ENCODE measurements at regions not wholly inside any gene's neighbourhood (a gene's known extent, or its start where the extent isn't known, plus 50 kb on each side); places are given as distances from the start of the nearest gene placed in this dataset.

GRCh38 chr6:44603044-44603686 is 215.7 kb downstream of the CDC5L start:
- no peak overlapping the region for H3K4me3 Mint-ChIP-seq
- no peaks in the 10 kb centered on the region for H3K9me3 Mint-ChIP-seq
- DNase-seq (ENCODE audit: low spot score in 2 of 2) (no peak), ATAC-seq (replicated peaks; ENCODE audit: extremely low read depth, poor library complexity, severe bottlenecking) (no peak)
- H3K27ac Mint-ChIP-seq (ENCODE audit: low read depth) = no peak overlapping the region
- H3K27me3 Mint-ChIP-seq = no peaks in the 10 kb centered on the region
- peaks cover 2% of the 10 kb centered on the region for H3K36me3 Mint-ChIP-seq (ENCODE audit: insufficient read depth)
- peaks cover 7% of the 10 kb centered on the region for H3K4me1 Mint-ChIP-seq

GRCh38 chr6:44606504-44606903 is 219.0 kb downstream of the CDC5L start:
- H3K27ac Mint-ChIP-seq (ENCODE audit: low read depth) = no peak overlapping the region
- no peaks in the 10 kb centered on the region for H3K4me1 Mint-ChIP-seq
- ATAC-seq (replicated peaks; ENCODE audit: extremely low read depth, poor library complexity, severe bottlenecking) (no peak), DNase-seq (ENCODE audit: low spot score in 2 of 2) (no peak)
- no peaks in the 10 kb centered on the region for H3K27me3 Mint-ChIP-seq
- H3K4me3 Mint-ChIP-seq = no peak overlapping the region
- H3K9me3 Mint-ChIP-seq = no peaks in the 10 kb centered on the region
- no peaks in the 10 kb centered on the region for H3K36me3 Mint-ChIP-seq (ENCODE audit: insufficient read depth)

GRCh38 chr6:44606976-44607375 is 219.5 kb downstream of the CDC5L start:
- no peaks in the 10 kb centered on the region for H3K9me3 Mint-ChIP-seq
- H3K27ac Mint-ChIP-seq (ENCODE audit: low read depth) = no peak overlapping the region
- H3K27me3 Mint-ChIP-seq = no peaks in the 10 kb centered on the region
- DNase-seq (ENCODE audit: low spot score in 2 of 2) (no peak), ATAC-seq (replicated peaks; ENCODE audit: extremely low read depth, poor library complexity, severe bottlenecking) (no peak)
- H3K36me3 Mint-ChIP-seq (ENCODE audit: insufficient read depth) = no peaks in the 10 kb centered on the region
- H3K4me1 Mint-ChIP-seq = no peaks in the 10 kb centered on the region
- no peak overlapping the region for H3K4me3 Mint-ChIP-seq

GRCh38 chr6:44608175-44608574 is 220.7 kb downstream of the CDC5L start:
- ATAC-seq (replicated peaks; ENCODE audit: extremely low read depth, poor library complexity, severe bottlenecking) = no peak
- no peaks in the 10 kb centered on the region for H3K27me3 Mint-ChIP-seq
- DNase-seq (ENCODE audit: low spot score in 2 of 2) = no peak
- H3K4me3 Mint-ChIP-seq = no peak overlapping the region
- no peaks in the 10 kb centered on the region for H3K36me3 Mint-ChIP-seq (ENCODE audit: insufficient read depth)
- H3K27ac Mint-ChIP-seq (ENCODE audit: low read depth) = no peak overlapping the region
- no peaks in the 10 kb centered on the region for H3K9me3 Mint-ChIP-seq
- H3K4me1 Mint-ChIP-seq = no peaks in the 10 kb centered on the region

GRCh38 chr6:44609051-44609612 is 221.6 kb downstream of the CDC5L start:
- no peak for ATAC-seq (replicated peaks; ENCODE audit: extremely low read depth, poor library complexity, severe bottlenecking)
- Mint-ChIP-seq H3K27ac (ENCODE audit: low read depth) (no peak overlapping the region), H3K9me3 (no peaks in the 10 kb centered on the region), H3K27me3 (no peaks in the 10 kb centered on the region), H3K4me3 (no peak overlapping the region), H3K4me1 (no peaks in the 10 kb centered on the region), H3K36me3 (ENCODE audit: insufficient read depth) (no peaks in the 10 kb centered on the region)
- no peak for DNase-seq (ENCODE audit: low spot score in 2 of 2)

- H3K4me1 Mint-ChIP-seq = no peaks in the 10 kb centered on the region
- ATAC-seq (replicated peaks; ENCODE audit: extremely low read depth, poor library complexity, severe bottlenecking) (no peak), DNase-seq (ENCODE audit: low spot score in 2 of 2) (no peak)
- H3K27me3 Mint-ChIP-seq = no peaks in the 10 kb centered on the region
- no peaks in the 10 kb centered on the region for H3K9me3 Mint-ChIP-seq
- no peaks in the 10 kb centered on the region for H3K36me3 Mint-ChIP-seq (ENCODE audit: insufficient read depth)
- no peak overlapping the region for H3K27ac Mint-ChIP-seq (ENCODE audit: low read depth)
- no peak overlapping the region for H3K4me3 Mint-ChIP-seq
Measured at GRCh38 chr6:44614396-44614795, 226.9 kb downstream of the CDC5L start.

GRCh38 chr6:44615621-44616020 is 228.1 kb downstream of the CDC5L start:
- H3K4me1 Mint-ChIP-seq = no peaks in the 10 kb centered on the region
- no peak overlapping the region for H3K27ac Mint-ChIP-seq (ENCODE audit: low read depth)

GRCh38 chr6:44617416-44617815 is 229.9 kb downstream of the CDC5L start:
- Mint-ChIP-seq H3K4me1 (no peaks in the 10 kb centered on the region), H3K4me3 (no peak overlapping the region), H3K27ac (ENCODE audit: low read depth) (no peak overlapping the region), H3K9me3 (no peaks in the 10 kb centered on the region), H3K36me3 (ENCODE audit: insufficient read depth) (no peaks in the 10 kb centered on the region), H3K27me3 (no peaks in the 10 kb centered on the region)
- ATAC-seq (replicated peaks; ENCODE audit: extremely low read depth, poor library complexity, severe bottlenecking) (no peak), DNase-seq (ENCODE audit: low spot score in 2 of 2) (no peak)

More at GRCh38 chr6:44615621-44616020, 228.1 kb downstream of the CDC5L start:
- Mint-ChIP-seq H3K36me3 (ENCODE audit: insufficient read depth) (no peaks in the 10 kb centered on the region), H3K4me3 (no peak overlapping the region), H3K9me3 (no peaks in the 10 kb centered on the region), H3K27me3 (no peaks in the 10 kb centered on the region)
- no peak for DNase-seq (ENCODE audit: low spot score in 2 of 2)
- no peak for ATAC-seq (replicated peaks; ENCODE audit: extremely low read depth, poor library complexity, severe bottlenecking)

GRCh38 chr6:44618371-44618770 is 230.9 kb downstream of the CDC5L start:
- no peak for DNase-seq (ENCODE audit: low spot score in 2 of 2)
- Mint-ChIP-seq H3K4me3 (no peak overlapping the region), H3K9me3 (no peaks in the 10 kb centered on the region), H3K4me1 (no peaks in the 10 kb centered on the region), H3K36me3 (ENCODE audit: insufficient read depth) (no peaks in the 10 kb centered on the region), H3K27ac (ENCODE audit: low read depth) (no peak overlapping the region), H3K27me3 (no peaks in the 10 kb centered on the region)
- ATAC-seq (replicated peaks; ENCODE audit: extremely low read depth, poor library complexity, severe bottlenecking) = no peak

- Mint-ChIP-seq H3K36me3 (ENCODE audit: insufficient read depth) (no peaks in the 10 kb centered on the region), H3K4me1 (no peaks in the 10 kb centered on the region), H3K27ac (ENCODE audit: low read depth) (no peak overlapping the region), H3K4me3 (no peak overlapping the region), H3K9me3 (no peaks in the 10 kb centered on the region), H3K27me3 (no peaks in the 10 kb centered on the region)
- DNase-seq (ENCODE audit: low spot score in 2 of 2) (no peak), ATAC-seq (replicated peaks; ENCODE audit: extremely low read depth, poor library complexity, severe bottlenecking) (no peak)
Measured at GRCh38 chr6:44620922-44621321, 233.4 kb downstream of the CDC5L start.

- DNase-seq (ENCODE audit: low spot score in 2 of 2) (no peak), ATAC-seq (replicated peaks; ENCODE audit: extremely low read depth, poor library complexity, severe bottlenecking) (no peak)
- no peak overlapping the region for H3K27ac Mint-ChIP-seq (ENCODE audit: low read depth)
- H3K4me3 Mint-ChIP-seq = no peak overlapping the region
- H3K36me3 Mint-ChIP-seq (ENCODE audit: insufficient read depth) = no peaks in the 10 kb centered on the region
- no peaks in the 10 kb centered on the region for H3K4me1 Mint-ChIP-seq
- H3K27me3 Mint-ChIP-seq = no peaks in the 10 kb centered on the region
- no peaks in the 10 kb centered on the region for H3K9me3 Mint-ChIP-seq
Measured at GRCh38 chr6:44621846-44622245, 234.3 kb downstream of the CDC5L start.

- Mint-ChIP-seq H3K36me3 (ENCODE audit: insufficient read depth) (no peaks in the 10 kb centered on the region), H3K4me1 (no peaks in the 10 kb centered on the region), H3K27me3 (no peaks in the 10 kb centered on the region), H3K27ac (ENCODE audit: low read depth) (no peak overlapping the region), H3K4me3 (no peak overlapping the region), H3K9me3 (no peaks in the 10 kb centered on the region)
- no peak for ATAC-seq (replicated peaks; ENCODE audit: extremely low read depth, poor library complexity, severe bottlenecking)
- no peak for DNase-seq (ENCODE audit: low spot score in 2 of 2)
Measured at GRCh38 chr6:44622555-44622954, 235.0 kb downstream of the CDC5L start.

- no peaks in the 10 kb centered on the region for H3K9me3 Mint-ChIP-seq
- ATAC-seq (replicated peaks; ENCODE audit: extremely low read depth, poor library complexity, severe bottlenecking) = no peak
- H3K27ac Mint-ChIP-seq (ENCODE audit: low read depth) = no peak overlapping the region
- no peak overlapping the region for H3K4me3 Mint-ChIP-seq
- no peaks in the 10 kb centered on the region for H3K27me3 Mint-ChIP-seq
- H3K4me1 Mint-ChIP-seq = no peaks in the 10 kb centered on the region
- no peak for DNase-seq (ENCODE audit: low spot score in 2 of 2)
- no peaks in the 10 kb centered on the region for H3K36me3 Mint-ChIP-seq (ENCODE audit: insufficient read depth)
Measured at GRCh38 chr6:44622956-44623355, 235.4 kb downstream of the CDC5L start.
